A549 (cell line): ENCODE measurements at regions not wholly inside any gene's neighbourhood (a gene's known extent, or its start where the extent isn't known, plus 50 kb on each side); places are given as distances from the start of the nearest gene placed in this dataset.

ENCODE experiments used
- CBX2 ChIP-seq: fragments of 200-600 bp; sonication (generic); IDR thresholded peaks from 2 replicates; pipeline ENCODE4 v1.6.1; 2016; ENCODE audit warnings: low read depth, mild to moderate bottlenecking, borderline replicate concordance
- CHD2 ChIP-seq: fragments of 150-350 bp; IDR thresholded peaks from 2 replicates; pipeline ENCODE4 v1.6.1; 2014; ENCODE audit warnings: low read length; ENCODE audit not compliant: partially characterized antibody
- EP300 ChIP-seq, 2 experiments: fragments of >200 bp; sonication (Bioruptor Twin); formaldehyde crosslinking; IDR thresholded peaks; 2 replicates in 1 of 2; 3 replicates in 1 of 2; pipeline ENCODE4 v1.6.1; 2016 to 2017
- FOXS1 ChIP-seq: fragments of 250-450 bp; sonication (Bioruptor Pico); IDR thresholded peaks from 2 replicates; pipeline ENCODE4 v1.5.0; 2020; ENCODE audit warnings: mild to moderate bottlenecking, moderate library complexity
- NR3C1 ChIP-seq: fragments of >200 bp; sonication (Bioruptor Twin); formaldehyde crosslinking; IDR thresholded peaks from 3 replicates; pipeline ENCODE4 v1.6.1; 2017
- POLR2A ChIP-seq: IDR thresholded peaks from 2 replicates; pipeline ENCODE4 v1.6.1; 2012; ENCODE audit warnings: mild to moderate bottlenecking, low read length
- POLR2AphosphoS2 ChIP-seq: conservative IDR thresholded peaks from 2 replicates; pipeline ENCODE4 v1.6.1; 2012; ENCODE audit warnings: low read length, improper control_type of control experiment, inconsistent platforms
- RNF2 ChIP-seq: fragments of 200-600 bp; sonication (generic); IDR thresholded peaks from 2 replicates; pipeline ENCODE4 v1.6.1; 2016; ENCODE audit warnings: low read depth, mild to moderate bottlenecking, antibody characterized with exemption, moderate library complexity, borderline replicate concordance
- SMC3 ChIP-seq: fragments of >200 bp; sonication (Bioruptor Twin); formaldehyde crosslinking; IDR thresholded peaks from 3 replicates; pipeline ENCODE4 v1.6.1; 2018; ENCODE audit warnings: inconsistent platforms
- SREBF2 ChIP-seq: fragments of 450-650 bp; IDR thresholded peaks from 2 replicates; pipeline ENCODE4 v1.6.1; 2014; ENCODE audit warnings: mild to moderate bottlenecking, moderate library complexity
- TF ChIP-seq, protein P1 (sequence below): fragments of >200 bp; sonication (Bioruptor Twin); formaldehyde crosslinking; IDR thresholded peaks from 3 replicates; pipeline ENCODE4 v1.5.1; 2016
- TF ChIP-seq, protein P2 (sequence below): IDR thresholded peaks from 2 replicates; pipeline ENCODE4 v1.6.1; 2012
- TF ChIP-seq, protein P3 (sequence below): fragments of 200-600 bp; sonication (generic); IDR thresholded peaks from 2 replicates; pipeline ENCODE4 v1.6.1; 2016; ENCODE audit warnings: antibody characterized with exemption, mild to moderate bottlenecking, moderate library complexity

DNA sequence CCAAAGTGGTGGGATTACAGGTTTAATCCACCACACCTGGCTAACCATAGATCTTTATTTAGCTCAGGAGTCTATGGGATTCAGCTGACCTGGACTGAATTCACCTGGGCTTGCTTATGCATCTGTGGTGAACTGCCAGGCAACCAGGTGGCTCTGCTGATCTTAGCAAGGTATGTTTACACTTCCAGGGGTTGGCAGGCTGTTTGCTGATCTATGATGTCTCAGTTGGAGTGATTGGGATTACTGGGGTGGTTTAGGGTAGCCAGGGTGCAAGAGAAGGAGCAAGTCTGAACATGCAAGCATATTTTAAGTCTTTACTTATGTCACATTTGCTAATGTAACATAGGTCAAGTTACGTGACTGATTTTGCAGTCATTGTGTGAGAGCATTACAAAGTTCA, 63.6 kb upstream of the JAK2 start:
- TF ChIP-seq SREBF2 (no peak), SMC3 (no peak), POLR2A (no peak), POLR2AphosphoS2 (no peak), NR3C1 (no peak), FOXS1 (CRISPR knock-in tag) (no peak), CHD2 (no peak), RNF2 (no peak), CBX2 (no peak), EP300 (IDR thresholded peaks at IDR 0.05) (no peak)
- TF ChIP-seq, protein P1, sequence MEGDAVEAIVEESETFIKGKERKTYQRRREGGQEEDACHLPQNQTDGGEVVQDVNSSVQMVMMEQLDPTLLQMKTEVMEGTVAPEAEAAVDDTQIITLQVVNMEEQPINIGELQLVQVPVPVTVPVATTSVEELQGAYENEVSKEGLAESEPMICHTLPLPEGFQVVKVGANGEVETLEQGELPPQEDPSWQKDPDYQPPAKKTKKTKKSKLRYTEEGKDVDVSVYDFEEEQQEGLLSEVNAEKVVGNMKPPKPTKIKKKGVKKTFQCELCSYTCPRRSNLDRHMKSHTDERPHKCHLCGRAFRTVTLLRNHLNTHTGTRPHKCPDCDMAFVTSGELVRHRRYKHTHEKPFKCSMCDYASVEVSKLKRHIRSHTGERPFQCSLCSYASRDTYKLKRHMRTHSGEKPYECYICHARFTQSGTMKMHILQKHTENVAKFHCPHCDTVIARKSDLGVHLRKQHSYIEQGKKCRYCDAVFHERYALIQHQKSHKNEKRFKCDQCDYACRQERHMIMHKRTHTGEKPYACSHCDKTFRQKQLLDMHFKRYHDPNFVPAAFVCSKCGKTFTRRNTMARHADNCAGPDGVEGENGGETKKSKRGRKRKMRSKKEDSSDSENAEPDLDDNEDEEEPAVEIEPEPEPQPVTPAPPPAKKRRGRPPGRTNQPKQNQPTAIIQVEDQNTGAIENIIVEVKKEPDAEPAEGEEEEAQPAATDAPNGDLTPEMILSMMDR = no peak
- TF ChIP-seq, protein P2, sequence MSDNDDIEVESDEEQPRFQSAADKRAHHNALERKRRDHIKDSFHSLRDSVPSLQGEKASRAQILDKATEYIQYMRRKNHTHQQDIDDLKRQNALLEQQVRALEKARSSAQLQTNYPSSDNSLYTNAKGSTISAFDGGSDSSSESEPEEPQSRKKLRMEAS = no peak
- TF ChIP-seq, protein P3, sequence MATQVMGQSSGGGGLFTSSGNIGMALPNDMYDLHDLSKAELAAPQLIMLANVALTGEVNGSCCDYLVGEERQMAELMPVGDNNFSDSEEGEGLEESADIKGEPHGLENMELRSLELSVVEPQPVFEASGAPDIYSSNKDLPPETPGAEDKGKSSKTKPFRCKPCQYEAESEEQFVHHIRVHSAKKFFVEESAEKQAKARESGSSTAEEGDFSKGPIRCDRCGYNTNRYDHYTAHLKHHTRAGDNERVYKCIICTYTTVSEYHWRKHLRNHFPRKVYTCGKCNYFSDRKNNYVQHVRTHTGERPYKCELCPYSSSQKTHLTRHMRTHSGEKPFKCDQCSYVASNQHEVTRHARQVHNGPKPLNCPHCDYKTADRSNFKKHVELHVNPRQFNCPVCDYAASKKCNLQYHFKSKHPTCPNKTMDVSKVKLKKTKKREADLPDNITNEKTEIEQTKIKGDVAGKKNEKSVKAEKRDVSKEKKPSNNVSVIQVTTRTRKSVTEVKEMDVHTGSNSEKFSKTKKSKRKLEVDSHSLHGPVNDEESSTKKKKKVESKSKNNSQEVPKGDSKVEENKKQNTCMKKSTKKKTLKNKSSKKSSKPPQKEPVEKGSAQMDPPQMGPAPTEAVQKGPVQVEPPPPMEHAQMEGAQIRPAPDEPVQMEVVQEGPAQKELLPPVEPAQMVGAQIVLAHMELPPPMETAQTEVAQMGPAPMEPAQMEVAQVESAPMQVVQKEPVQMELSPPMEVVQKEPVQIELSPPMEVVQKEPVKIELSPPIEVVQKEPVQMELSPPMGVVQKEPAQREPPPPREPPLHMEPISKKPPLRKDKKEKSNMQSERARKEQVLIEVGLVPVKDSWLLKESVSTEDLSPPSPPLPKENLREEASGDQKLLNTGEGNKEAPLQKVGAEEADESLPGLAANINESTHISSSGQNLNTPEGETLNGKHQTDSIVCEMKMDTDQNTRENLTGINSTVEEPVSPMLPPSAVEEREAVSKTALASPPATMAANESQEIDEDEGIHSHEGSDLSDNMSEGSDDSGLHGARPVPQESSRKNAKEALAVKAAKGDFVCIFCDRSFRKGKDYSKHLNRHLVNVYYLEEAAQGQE = no peak
